ENCODE measurements at regions not wholly inside any gene's neighbourhood (a gene's known extent, or its start where the extent isn't known, plus 50 kb on each side); places are given as distances from the start of the nearest gene placed in this dataset.

DNA sequence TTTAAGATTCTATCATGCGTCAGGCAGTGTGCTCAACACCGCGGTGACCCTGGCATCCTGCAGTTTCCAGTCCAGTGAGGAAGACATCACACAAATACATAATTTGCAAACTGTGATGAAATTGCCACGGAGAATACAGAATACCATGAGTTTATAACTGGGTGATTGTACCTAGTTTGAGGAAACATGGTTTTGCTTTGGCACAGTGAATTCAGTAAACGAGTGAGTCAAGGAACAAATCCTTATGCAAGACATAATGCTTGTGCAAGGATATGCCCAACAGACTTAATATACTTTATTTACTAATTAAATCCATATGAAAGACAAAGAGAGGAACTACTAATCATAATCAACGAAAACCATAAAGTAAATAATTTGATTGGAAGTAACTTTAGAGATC is 311.8 kb upstream of the TMTC1 start:
- TF ChIP-seq, protein P1, sequence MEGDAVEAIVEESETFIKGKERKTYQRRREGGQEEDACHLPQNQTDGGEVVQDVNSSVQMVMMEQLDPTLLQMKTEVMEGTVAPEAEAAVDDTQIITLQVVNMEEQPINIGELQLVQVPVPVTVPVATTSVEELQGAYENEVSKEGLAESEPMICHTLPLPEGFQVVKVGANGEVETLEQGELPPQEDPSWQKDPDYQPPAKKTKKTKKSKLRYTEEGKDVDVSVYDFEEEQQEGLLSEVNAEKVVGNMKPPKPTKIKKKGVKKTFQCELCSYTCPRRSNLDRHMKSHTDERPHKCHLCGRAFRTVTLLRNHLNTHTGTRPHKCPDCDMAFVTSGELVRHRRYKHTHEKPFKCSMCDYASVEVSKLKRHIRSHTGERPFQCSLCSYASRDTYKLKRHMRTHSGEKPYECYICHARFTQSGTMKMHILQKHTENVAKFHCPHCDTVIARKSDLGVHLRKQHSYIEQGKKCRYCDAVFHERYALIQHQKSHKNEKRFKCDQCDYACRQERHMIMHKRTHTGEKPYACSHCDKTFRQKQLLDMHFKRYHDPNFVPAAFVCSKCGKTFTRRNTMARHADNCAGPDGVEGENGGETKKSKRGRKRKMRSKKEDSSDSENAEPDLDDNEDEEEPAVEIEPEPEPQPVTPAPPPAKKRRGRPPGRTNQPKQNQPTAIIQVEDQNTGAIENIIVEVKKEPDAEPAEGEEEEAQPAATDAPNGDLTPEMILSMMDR (IDR thresholded peaks at IDR 0.05): no peak
- no peak for TF ChIP-seq EP300 (IDR thresholded peaks at IDR 0.05; ENCODE audit: low read depth)
- no peak for TF ChIP-seq POLR2A (IDR thresholded peaks at IDR 0.05)
- no peak for TF ChIP-seq POLR2AphosphoS5 (IDR thresholded peaks at IDR 0.05)
